HUDEP-2 (cell line): ENCODE measurements at regions not wholly inside any gene's neighbourhood (a gene's known extent, or its start where the extent isn't known, plus 50 kb on each side); places are given as distances from the start of the nearest gene placed in this dataset.

Source experiments
- DNase-seq, 76 experiments: peaks; one replicate each; lab custom pipeline; 2025; ENCODE audit not compliant: unreplicated experiment in 76 of 76; lab: John Stamatoyannopoulos, UW

DNA sequence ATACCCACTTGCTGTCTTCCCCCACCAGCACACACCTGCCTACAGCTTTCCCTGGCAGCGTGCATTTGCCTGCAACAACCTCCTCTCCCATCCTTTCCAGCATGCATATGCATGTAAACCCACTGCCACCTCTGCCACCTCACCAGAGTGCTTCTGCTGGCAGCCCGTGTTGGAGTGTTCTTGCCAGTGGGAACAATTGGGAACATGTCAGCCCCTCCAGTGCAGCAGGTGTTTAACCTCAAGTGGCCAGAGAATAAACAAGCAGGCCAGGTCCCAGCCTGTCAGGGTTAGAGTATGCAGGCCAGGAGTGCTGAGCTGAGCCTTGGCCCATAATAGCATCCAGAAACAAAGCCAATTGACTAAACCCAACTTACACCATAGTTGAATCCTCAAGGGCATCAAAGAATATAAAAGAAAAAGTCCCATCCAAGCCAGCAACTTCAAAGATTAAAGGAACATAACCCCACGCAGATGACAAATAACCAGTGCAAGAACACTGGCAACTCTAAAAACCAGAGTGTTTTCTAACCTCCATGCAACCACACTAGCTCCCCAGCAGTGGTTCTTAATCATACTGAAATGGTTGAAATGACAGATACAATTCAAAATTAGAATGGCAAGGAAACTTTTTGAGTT is 1212.1 kb upstream of the CITED2 start:
- no peak for DNase-seq

GRCh38 chr6:140581601-140582000 is 1207.2 kb upstream of the CITED2 start:
- no peak for DNase-seq

DNA sequence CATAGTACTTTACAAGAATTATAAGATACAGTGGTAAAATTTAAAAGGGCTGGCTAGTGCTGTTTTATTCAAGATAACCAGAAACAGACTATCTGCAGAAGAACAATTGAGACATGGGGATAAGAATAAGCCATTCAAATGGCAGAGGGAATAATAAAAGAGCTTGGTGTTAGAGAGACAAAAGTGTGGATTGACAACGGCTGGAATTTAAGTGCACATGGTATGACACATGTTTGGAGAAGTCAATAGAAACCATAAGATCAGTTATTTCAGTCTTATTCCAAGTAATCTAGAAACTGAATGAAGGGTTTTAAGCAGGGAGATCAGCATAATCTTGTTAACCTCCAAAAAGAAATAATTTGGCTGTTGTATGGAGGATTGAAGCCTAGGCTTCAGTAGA is 1205.5 kb upstream of the CITED2 start:
- DNase-seq: no peak

GRCh38 chr6:140576004-140576555 is 1201.6 kb upstream of the CITED2 start:
- DNase-seq: no peak

DNA sequence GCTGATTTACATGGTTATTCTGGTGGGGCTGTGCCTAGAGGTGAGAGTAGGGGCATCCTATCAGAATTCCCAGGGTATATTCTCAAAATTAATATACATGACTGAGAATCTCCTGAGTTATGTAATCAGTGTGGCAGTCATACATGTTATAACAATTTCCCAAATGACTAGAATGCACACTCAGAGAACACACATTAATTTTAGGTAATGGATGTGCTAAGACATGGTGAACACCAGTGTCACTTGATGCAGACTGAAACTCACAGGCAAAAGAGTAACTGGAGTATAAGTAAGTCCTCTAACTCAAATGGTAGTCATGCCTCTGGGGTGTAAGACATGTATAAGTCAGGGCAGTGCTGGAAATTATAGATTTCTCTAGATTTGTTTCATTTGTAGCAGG is 1198.4 kb upstream of the CITED2 start:
- no peak for DNase-seq

DNA sequence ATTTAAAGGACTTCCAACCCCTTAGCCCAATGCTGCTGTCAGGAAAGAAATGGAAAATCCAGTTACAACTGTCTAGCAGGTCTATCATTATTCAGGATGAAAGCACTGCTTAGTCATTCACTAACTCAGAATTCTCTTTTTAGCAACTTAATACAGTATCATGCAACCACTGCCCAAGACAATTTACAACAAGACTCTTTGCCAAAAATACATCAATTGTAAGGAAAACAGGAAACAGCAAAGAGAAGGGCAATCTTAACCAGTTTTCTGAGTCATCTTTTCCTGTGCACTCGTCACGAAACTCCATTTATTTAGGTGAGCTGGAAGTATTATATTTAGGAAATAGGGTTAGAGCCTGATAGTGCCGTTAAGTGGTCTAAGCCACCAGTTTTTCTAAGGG is 1197.7 kb upstream of the CITED2 start:
- DNase-seq: no peak

GRCh38 chr6:140571145-140571544 is 1196.7 kb upstream of the CITED2 start:
- no peak for DNase-seq

DNA sequence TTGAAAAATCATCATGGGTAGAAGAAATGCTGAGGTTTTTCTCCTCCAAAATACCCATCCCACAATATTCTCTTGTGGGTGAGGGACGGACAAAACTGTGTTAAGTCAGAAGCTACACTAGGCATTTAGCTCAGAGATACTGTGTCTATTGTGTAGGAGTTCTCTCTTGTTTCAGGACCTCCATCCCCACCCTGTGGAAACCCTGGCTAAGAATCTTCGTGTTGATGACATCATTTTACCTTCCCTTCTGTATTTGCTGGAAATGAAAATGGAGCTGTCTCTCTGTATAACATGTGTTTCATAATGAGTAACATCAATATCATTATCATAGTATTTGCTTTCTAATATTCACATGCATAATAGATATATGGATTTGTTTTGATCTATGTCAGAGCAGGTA is 1193.0 kb upstream of the CITED2 start:
- DNase-seq: no peak

DNA sequence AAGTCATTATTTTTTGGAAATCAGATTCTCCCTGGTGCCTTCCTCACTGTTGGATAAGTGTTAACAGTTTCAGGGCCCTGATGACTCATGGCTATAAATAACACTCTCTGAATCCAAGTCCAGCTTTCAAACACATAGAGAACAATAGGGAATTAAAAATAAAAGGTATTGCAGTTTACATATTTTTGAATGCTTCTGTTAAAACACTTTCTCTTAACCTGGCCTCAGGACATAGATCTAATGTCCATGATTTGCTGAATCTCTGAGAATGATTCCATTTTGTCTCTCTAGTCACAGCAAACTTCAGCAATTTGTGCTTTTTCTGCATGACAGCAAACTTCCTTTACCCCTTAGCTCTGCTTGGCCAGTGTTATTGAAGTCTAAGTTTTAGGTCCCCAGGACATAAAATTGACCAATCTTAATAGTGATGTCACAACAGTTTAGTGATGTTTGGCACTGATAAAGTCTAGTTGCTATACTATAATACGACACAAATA is 1192.4 kb upstream of the CITED2 start:
- DNase-seq: no peak

DNA sequence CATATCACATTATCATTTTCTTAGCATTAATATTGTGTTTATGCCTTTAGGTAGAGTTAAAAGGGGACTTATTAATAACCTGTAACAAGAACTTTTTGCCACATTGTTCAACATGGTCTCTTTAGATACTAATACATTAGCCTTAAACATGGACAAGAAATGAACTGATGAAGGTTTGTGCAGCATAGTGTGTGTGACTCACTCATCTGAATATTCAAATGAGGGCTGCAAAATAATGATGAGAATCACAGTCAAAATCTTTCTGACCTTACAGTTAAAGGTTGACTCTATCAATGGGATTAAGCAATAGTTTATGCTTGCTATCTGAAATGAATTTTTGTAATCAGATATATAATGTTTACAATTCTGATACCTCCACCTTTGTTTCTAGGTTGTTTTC is 1189.3 kb upstream of the CITED2 start:
- DNase-seq: no peak

- DNase-seq: no peak
Observed at GRCh38 chr6:140561701-140562100, 1187.3 kb upstream of the CITED2 start.

DNA sequence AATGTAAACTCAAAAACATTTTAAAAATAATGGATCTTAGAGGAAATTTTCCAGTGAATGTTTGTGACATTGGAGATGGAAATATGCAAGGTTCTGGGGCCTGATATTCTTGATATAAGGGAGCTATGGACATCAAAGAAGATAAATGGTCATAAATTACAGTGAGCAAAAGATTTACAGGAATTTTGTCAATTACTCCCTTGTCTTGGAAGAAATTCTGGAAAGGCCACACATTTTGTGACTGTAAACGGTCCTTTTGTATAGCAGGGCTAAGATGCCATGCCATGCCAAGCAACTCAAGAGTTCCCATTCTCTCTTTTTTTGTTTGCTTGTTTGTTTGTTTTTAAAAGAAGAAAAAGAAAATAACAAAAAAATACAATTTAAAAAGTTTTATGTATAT is 1186.2 kb upstream of the CITED2 start:
- no peak for DNase-seq

DNA sequence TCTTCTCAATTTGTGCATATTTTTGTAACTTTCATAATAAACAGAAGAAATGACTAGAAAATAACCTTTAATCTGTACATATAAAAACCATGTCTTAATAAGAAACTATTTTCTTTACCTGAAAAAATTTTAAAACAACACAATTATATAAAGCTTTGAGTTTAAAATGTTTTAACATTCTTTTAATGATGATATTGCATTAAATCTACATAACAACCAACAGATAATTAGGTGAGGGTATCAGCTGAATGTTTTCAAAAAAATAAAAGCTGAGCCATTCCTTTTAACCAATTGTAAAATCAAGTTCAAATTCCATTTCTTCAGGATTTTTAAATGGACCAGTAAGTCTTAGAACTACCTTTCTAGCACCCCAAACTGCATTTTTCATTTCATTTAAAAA is 1185.0 kb upstream of the CITED2 start:
- no peak for DNase-seq

GRCh38 chr6:140554421-140554820 is 1180.0 kb upstream of the CITED2 start:
- DNase-seq: no peak

DNA sequence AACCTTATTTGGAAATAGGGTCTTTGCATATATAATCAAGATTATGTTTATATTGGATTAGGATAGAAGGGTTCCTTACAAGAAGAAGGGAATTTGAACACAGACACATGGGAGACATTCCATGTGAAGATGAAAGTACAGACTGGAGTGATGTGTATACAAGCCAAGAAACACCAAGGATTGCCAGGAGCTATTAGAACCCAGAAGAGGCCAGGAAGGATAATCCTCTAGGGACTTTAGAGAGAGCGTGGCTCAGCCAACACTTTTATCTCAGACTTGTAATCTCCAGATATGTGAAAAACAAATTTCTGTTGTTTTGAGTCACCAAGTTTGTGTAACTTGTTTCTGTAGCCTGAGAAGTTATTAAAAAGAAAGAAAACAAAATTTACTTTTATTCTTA is 1173.9 kb upstream of the CITED2 start:
- DNase-seq: no peak

- no peak for DNase-seq
Observed at GRCh38 chr6:140546640-140547039, 1172.2 kb upstream of the CITED2 start.

GRCh38 chr6:140544431-140544830 is 1170.0 kb upstream of the CITED2 start:
- DNase-seq: no peak

GRCh38 chr6:140542863-140543262 is 1168.4 kb upstream of the CITED2 start:
- DNase-seq: no peak

GRCh38 chr6:140541288-140541687 is 1166.8 kb upstream of the CITED2 start:
- DNase-seq: no peak

- DNase-seq: no peak
Observed at GRCh38 chr6:140540743-140541142, 1166.3 kb upstream of the CITED2 start.

DNA sequence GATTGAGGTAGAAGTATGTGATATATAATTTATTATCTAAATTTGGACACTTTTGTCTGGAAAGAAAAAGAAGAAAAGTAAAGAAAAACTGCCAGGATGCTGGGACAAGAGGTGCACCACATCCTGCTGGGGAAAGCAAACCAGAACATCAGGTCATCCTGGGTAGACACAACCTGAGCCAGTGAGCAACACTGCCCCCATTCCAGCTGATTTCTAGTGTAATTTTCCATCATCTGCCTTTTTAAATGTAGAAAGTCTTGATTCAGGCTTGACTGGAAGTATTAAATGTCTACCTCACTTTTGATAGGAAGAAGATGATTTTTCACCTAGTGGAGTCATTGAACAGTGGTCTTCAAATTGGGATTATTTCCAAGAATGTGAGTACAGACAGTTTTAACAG is 1164.5 kb upstream of the CITED2 start:
- no peak for DNase-seq

- no peak for DNase-seq
Observed at GRCh38 chr6:140537834-140538705, 1163.6 kb upstream of the CITED2 start.
